GM12878 (cell line): ENCODE measurements at regions not wholly inside any gene's neighbourhood (a gene's known extent, or its start where the extent isn't known, plus 50 kb on each side); places are given as distances from the start of the nearest gene placed in this dataset.

Experiments
- ATAC-seq: fragments of 200-7000 bp; cut with Tn5 transposase; 3 replicates; pipeline ENCODE4 v1.9.1; 2020; ENCODE audit warnings: mild to moderate bottlenecking, moderate library complexity
- BruUV-seq: library from RNA; stranded (reverse); fragments of 400-500 nt; replicated peaks from 2 replicates; lab custom pipeline; 2021; lab: Mats Ljungman, UMichigan
- CTCF ChIA-PET: fragments of 300-600 bp; sonication (Branson Sonifier 250); formaldehyde crosslinking; extraction: SDS; loops from one replicate; lab custom pipeline; 2021; ENCODE audit warnings: inconsistent platforms; lab: Yijun Ruan, JAX
- POLR2A ChIA-PET: fragments of 350-600 bp; formaldehyde crosslinking; extraction: SDS; loops from one replicate; lab custom pipeline; 2021; ENCODE audit warnings: inconsistent platforms; lab: Charles Lee
- RAD21 ChIA-PET: fragments of 300-600 bp; sonication (Branson Sonifier 250); formaldehyde crosslinking; loops from one replicate; lab custom pipeline; 2023; ENCODE audit warnings: antibody characterized with exemption; ENCODE audit not compliant: unreplicated experiment; lab: Charles Lee
- SMC1A ChIA-PET: fragments of 300-600 bp; sonication (Branson Sonifier 250); formaldehyde crosslinking; loops from one replicate; lab custom pipeline; 2023; ENCODE audit not compliant: unreplicated experiment, uncharacterized antibody; lab: Charles Lee
- DNase-seq: peaks from one replicate; pipeline ENCODE4 v3.0.0-alpha.2; 2011; ENCODE audit warnings: low read depth, low spot score
- FAIRE-seq: peaks from 3 replicates; lab custom pipeline; 2011; peaks lifted over from hg19 to GRCh38; lab: Jason Lieb, UNC
- H2AFZ ChIP-seq: 2 replicates; pipeline ENCODE4 v1.6.0; 2011; ENCODE audit warnings: low read depth, low read length, control low read depth; ENCODE audit not compliant: control insufficient read depth
- H3K27ac ChIP-seq: 2 replicates; pipeline ENCODE4 v1.5.1; 2011; ENCODE audit warnings: control low read depth; ENCODE audit not compliant: control insufficient read depth, insufficient read depth
- H3K27me3 ChIP-seq, 2 experiments: replicated peaks in 1 of 2; 2 replicates each; pipeline versions ENCODE4 v1.6.0 to v1.6.1; 2011; ENCODE audit warnings: low read length in 1 of 2; ENCODE audit not compliant: control insufficient read depth in 2 of 2, insufficient read depth in 2 of 2
- H3K36me3 ChIP-seq, 2 experiments: 2 replicates each; pipeline ENCODE4 v1.5.1; 2011; ENCODE audit warnings: low read length in 1 of 2; ENCODE audit not compliant: control insufficient read depth in 2 of 2, insufficient read depth in 2 of 2
- H3K4me1 ChIP-seq: 2 replicates; pipeline ENCODE4 v1.6.1; 2011; ENCODE audit warnings: mild to moderate bottlenecking, low read length, moderate library complexity, mixed read lengths; ENCODE audit not compliant: control insufficient read depth, insufficient read depth
- H3K4me2 ChIP-seq: 2 replicates; pipeline ENCODE4 v1.6.0; 2011; ENCODE audit warnings: control low read depth; ENCODE audit not compliant: control insufficient read depth, insufficient read depth
- H3K4me3 ChIP-seq: fragments of 200-600 bp; sonication (generic); 2 replicates; pipeline ENCODE4 v1.5.1; 2016
- H3K79me2 ChIP-seq: 2 replicates; pipeline ENCODE4 v1.6.0; 2011; ENCODE audit warnings: low read length; ENCODE audit not compliant: control insufficient read depth, insufficient read depth
- H3K9ac ChIP-seq: 2 replicates; pipeline ENCODE4 v1.8.0; 2011; ENCODE audit warnings: low read length, control low read depth, mixed read lengths; ENCODE audit not compliant: control insufficient read depth, insufficient read depth
- H3K9me3 ChIP-seq: replicated peaks from 3 replicates; pipeline ENCODE4 v1.5.1; 2011; ENCODE audit warnings: mild to moderate bottlenecking, low read length; ENCODE audit not compliant: control insufficient read depth, insufficient read depth
- H4K20me1 ChIP-seq: 2 replicates; pipeline ENCODE4 v1.6.0; 2011; ENCODE audit not compliant: control insufficient read depth, insufficient read depth
- BMI1 ChIP-seq: fragments of 450-650 bp; IDR thresholded peaks from 2 replicates; pipeline ENCODE4 v1.6.1; 2016; ENCODE audit warnings: mild to moderate bottlenecking, moderate library complexity, borderline replicate concordance
- CBFB ChIP-seq: IDR thresholded peaks from 2 replicates; pipeline ENCODE4 v1.6.1; 2016; ENCODE audit warnings: antibody characterized with exemption, low read depth
- ESRRA ChIP-seq: IDR thresholded peaks from 2 replicates; pipeline ENCODE4 v1.6.1; 2012; ENCODE audit warnings: mild to moderate bottlenecking, low read length, improper control_type of control experiment
- FOXM1 ChIP-seq: IDR thresholded peaks from 2 replicates; pipeline ENCODE4 v1.6.1; 2012; ENCODE audit warnings: low read depth, mild to moderate bottlenecking, inconsistent platforms, low read length, moderate library complexity
- HCFC1 ChIP-seq: fragments of 150-350 bp; IDR thresholded peaks from 2 replicates; pipeline ENCODE4 v1.6.1; 2014; ENCODE audit warnings: low read length
- MTA2 ChIP-seq: fragments of 450-650 bp; IDR thresholded peaks from 2 replicates; pipeline ENCODE4 v1.6.1; 2016; ENCODE audit warnings: low read depth, mild to moderate bottlenecking, moderate library complexity
- MTA3 ChIP-seq: IDR thresholded peaks from 2 replicates; pipeline ENCODE4 v1.6.1; 2012; ENCODE audit warnings: low read length, inconsistent platforms, borderline replicate concordance
- NR2C2 ChIP-seq: IDR thresholded peaks from 2 replicates; pipeline ENCODE4 v1.6.1; 2011; ENCODE audit warnings: borderline replicate concordance, low read depth; ENCODE audit not compliant: control insufficient read depth, insufficient read length
- PAX8 ChIP-seq: fragments of 450-650 bp; IDR thresholded peaks from 2 replicates; pipeline ENCODE4 v1.6.1; 2017; ENCODE audit warnings: mild to moderate bottlenecking, moderate library complexity
- SUPT20H ChIP-seq: IDR thresholded peaks from 2 replicates; pipeline ENCODE4 v1.6.1; 2011; ENCODE audit warnings: low read depth, mild to moderate bottlenecking, low read length, moderate library complexity, borderline replicate concordance; ENCODE audit not compliant: control insufficient read depth
- TBL1XR1 ChIP-seq: IDR thresholded peaks from 2 replicates; pipeline ENCODE4 v1.6.1; 2012; ENCODE audit warnings: low read depth, low read length, improper control_type of control experiment
- WGBS: methylation state at CpG from one replicate; pipeline ENCODE4 v1.1.6; 2016; ENCODE audit warnings: low lambda C conversion rate; ENCODE audit not compliant: insufficient replicate concordance, insufficient coverage; ENCODE audit errors: missing lambda C conversion rate; 5-methylcytosine and 5-hydroxymethylcytosine counted together
- in situ Hi-C: fragments of 300-500 bp; cut with MboI; formaldehyde crosslinking; loops from 9 replicates; pipeline ENCODE4 v1.14.3; 2018; ENCODE audit warnings: mixed read lengths
- intact Hi-C: fragments of 100-400 bp; cut with micrococcal nuclease; formaldehyde crosslinking; loops from one replicate; pipeline ENCODE4 v1.14.2; 2022; ENCODE audit not compliant: unreplicated experiment
- TF ChIP-seq, protein P1 (sequence below): fragments of 450-650 bp; formaldehyde crosslinking; IDR thresholded peaks from 2 replicates; pipeline ENCODE4 v1.4.0; 2020; ENCODE audit warnings: mild to moderate bottlenecking, moderate library complexity
- TF ChIP-seq, protein P2 (sequence below): fragments of 450-650 bp; IDR thresholded peaks from 2 replicates; pipeline ENCODE4 v1.6.1; 2018; ENCODE audit warnings: mild to moderate bottlenecking, low read depth, moderate library complexity; ENCODE audit not compliant: partially characterized antibody
- TF ChIP-seq, protein P3 (sequence below), 3 experiments: IDR thresholded peaks in 2 of 3; conservative IDR thresholded peaks in 1 of 3; 2 replicates each; pipeline ENCODE4 v1.5.1; 2011; ENCODE audit warnings: low read depth in 3 of 3, low read length in 3 of 3, mild to moderate bottlenecking in 3 of 3, control low read depth in 2 of 3, moderate library complexity in 2 of 3, inconsistent platforms in 1 of 3, mixed read lengths in 1 of 3; ENCODE audit not compliant: control insufficient read depth in 2 of 3, insufficient read depth in 1 of 3; ENCODE audit errors: extremely low read depth in 1 of 3

DNA sequence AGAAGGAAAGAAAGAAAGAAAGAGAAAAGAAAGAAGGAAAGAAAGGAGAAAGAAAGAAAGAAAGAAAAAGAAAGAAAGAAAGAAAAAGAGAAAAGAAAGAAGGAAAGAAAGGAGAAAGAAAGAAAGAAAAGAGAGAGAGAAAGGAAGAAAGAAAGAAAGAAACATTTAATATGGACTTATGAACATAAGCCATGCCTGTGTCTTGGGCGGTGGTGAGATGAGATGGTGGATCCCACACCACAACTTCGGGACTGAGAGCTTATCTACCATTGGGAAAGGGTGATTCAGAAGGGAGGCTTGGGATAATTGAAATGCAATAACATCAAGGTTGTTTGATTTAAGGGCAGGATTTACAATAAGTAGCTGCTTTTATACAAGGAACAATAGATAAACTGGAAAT is 843.9 kb upstream of the AUTS2 start:
- ChIA-PET RAD21 (no interaction called here), SMC1A (no interaction called here), CTCF (interaction anchor here (0.7 kb wide), 1 partner anchor 1417 kb away, joined by 4 read pairs; no protein-coding TSS in a partner anchor), POLR2A (no interaction called here)
- H3K4me2 ChIP-seq, result no peak overlapping the region
- H2AFZ ChIP-seq, result no peak overlapping the region
- no peaks in the 10 kb centered on the region for H3K9me3 ChIP-seq
- no TSS peak for BruUV-seq
- ATAC-seq (no peak), FAIRE-seq (no peak), DNase-seq (no peak)
- H3K79me2 ChIP-seq, result no peaks in the 10 kb centered on the region
- H3K4me3 ChIP-seq, result no peak overlapping the region
- H3K4me1 ChIP-seq, result no peaks in the 10 kb centered on the region
- no peaks in the 10 kb centered on the region for H4K20me1 ChIP-seq
- WGBS, result 55% methylated on average over 2 of the region's 2 CpGs
- no peaks in the 10 kb centered on the region for H3K27me3 ChIP-seq
- no peaks in the 10 kb centered on the region for H3K36me3 ChIP-seq
- intact Hi-C loops (no loop called here), in situ Hi-C loops (no loop called here)
- H3K9ac ChIP-seq, result no peak overlapping the region
- H3K27ac ChIP-seq, result no peak overlapping the region
- TF ChIP-seq, protein P1, sequence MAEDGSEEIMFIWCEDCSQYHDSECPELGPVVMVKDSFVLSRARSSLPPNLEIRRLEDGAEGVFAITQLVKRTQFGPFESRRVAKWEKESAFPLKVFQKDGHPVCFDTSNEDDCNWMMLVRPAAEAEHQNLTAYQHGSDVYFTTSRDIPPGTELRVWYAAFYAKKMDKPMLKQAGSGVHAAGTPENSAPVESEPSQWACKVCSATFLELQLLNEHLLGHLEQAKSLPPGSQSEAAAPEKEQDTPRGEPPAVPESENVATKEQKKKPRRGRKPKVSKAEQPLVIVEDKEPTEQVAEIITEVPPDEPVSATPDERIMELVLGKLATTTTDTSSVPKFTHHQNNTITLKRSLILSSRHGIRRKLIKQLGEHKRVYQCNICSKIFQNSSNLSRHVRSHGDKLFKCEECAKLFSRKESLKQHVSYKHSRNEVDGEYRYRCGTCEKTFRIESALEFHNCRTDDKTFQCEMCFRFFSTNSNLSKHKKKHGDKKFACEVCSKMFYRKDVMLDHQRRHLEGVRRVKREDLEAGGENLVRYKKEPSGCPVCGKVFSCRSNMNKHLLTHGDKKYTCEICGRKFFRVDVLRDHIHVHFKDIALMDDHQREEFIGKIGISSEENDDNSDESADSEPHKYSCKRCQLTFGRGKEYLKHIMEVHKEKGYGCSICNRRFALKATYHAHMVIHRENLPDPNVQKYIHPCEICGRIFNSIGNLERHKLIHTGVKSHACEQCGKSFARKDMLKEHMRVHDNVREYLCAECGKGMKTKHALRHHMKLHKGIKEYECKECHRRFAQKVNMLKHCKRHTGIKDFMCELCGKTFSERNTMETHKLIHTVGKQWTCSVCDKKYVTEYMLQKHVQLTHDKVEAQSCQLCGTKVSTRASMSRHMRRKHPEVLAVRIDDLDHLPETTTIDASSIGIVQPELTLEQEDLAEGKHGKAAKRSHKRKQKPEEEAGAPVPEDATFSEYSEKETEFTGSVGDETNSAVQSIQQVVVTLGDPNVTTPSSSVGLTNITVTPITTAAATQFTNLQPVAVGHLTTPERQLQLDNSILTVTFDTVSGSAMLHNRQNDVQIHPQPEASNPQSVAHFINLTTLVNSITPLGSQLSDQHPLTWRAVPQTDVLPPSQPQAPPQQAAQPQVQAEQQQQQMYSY (CRISPR knock-in tag), result no peak
- TF ChIP-seq, protein P2, sequence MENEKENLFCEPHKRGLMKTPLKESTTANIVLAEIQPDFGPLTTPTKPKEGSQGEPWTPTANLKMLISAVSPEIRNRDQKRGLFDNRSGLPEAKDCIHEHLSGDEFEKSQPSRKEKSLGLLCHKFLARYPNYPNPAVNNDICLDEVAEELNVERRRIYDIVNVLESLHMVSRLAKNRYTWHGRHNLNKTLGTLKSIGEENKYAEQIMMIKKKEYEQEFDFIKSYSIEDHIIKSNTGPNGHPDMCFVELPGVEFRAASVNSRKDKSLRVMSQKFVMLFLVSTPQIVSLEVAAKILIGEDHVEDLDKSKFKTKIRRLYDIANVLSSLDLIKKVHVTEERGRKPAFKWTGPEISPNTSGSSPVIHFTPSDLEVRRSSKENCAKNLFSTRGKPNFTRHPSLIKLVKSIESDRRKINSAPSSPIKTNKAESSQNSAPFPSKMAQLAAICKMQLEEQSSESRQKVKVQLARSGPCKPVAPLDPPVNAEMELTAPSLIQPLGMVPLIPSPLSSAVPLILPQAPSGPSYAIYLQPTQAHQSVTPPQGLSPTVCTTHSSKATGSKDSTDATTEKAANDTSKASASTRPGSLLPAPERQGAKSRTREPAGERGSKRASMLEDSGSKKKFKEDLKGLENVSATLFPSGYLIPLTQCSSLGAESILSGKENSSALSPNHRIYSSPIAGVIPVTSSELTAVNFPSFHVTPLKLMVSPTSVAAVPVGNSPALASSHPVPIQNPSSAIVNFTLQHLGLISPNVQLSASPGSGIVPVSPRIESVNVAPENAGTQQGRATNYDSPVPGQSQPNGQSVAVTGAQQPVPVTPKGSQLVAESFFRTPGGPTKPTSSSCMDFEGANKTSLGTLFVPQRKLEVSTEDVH, result no peak
- TF ChIP-seq SUPT20H, result no peak
- no peak for TF ChIP-seq FOXM1
- TF ChIP-seq, protein P3, sequence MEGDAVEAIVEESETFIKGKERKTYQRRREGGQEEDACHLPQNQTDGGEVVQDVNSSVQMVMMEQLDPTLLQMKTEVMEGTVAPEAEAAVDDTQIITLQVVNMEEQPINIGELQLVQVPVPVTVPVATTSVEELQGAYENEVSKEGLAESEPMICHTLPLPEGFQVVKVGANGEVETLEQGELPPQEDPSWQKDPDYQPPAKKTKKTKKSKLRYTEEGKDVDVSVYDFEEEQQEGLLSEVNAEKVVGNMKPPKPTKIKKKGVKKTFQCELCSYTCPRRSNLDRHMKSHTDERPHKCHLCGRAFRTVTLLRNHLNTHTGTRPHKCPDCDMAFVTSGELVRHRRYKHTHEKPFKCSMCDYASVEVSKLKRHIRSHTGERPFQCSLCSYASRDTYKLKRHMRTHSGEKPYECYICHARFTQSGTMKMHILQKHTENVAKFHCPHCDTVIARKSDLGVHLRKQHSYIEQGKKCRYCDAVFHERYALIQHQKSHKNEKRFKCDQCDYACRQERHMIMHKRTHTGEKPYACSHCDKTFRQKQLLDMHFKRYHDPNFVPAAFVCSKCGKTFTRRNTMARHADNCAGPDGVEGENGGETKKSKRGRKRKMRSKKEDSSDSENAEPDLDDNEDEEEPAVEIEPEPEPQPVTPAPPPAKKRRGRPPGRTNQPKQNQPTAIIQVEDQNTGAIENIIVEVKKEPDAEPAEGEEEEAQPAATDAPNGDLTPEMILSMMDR (IDR thresholded peaks at IDR 0.05 in 2 of 3, conservative IDR thresholded peaks at IDR 0.05 in 1 of 3; ENCODE audit: control insufficient read depth in 2 of 3, extremely low read depth in 1 of 3, insufficient read depth in 1 of 3, low read depth in 3 of 3, low read length in 3 of 3), result no peak
- TF ChIP-seq MTA3, result no peak
- no peak for TF ChIP-seq MTA2
- TF ChIP-seq NR2C2, result no peak
- TF ChIP-seq TBL1XR1, result no peak
- TF ChIP-seq CBFB, result no peak
- TF ChIP-seq PAX8, result no peak
- TF ChIP-seq BMI1, result no peak
- TF ChIP-seq ESRRA, result no peak
- no peak for TF ChIP-seq HCFC1
